Esophagus muscularis mucosa (tissue), 4 donors: ENCODE measurements at regions not wholly inside any gene's neighbourhood (a gene's known extent, or its start where the extent isn't known, plus 50 kb on each side); places are given as distances from the start of the nearest gene placed in this dataset.

ENCODE experiments used
- DNase-seq: peaks from one replicate; pipeline ENCODE4 v3.0.0-alpha.2; 2017; ENCODE audit errors: extremely low spot score
- H3K27ac ChIP-seq, 4 donors: fragments of 200-600 bp; sonication (generic); replicated peaks in 1 of 4; 1 replicate in 3 of 4; 2 replicates in 1 of 4; pipeline ENCODE4 v1.5.1; 2016 to 2019; ENCODE audit warnings: mild to moderate bottlenecking in 1 of 4
- H3K27me3 ChIP-seq, 4 donors: fragments of 200-600 bp; sonication (generic); one replicate each; pipeline versions ENCODE4 v1.5.1 to v1.6.0; 2016 to 2019
- H3K36me3 ChIP-seq, 4 donors: fragments of 200-600 bp; sonication (generic); one replicate each; pipeline ENCODE4 v1.5.1; 2016 to 2019
- H3K4me1 ChIP-seq, 4 donors: fragments of 200-600 bp; sonication (generic); one replicate each; pipeline ENCODE4 v1.5.1; 2016 to 2019
- H3K4me3 ChIP-seq, 4 donors: fragments of 200-600 bp; sonication (generic); 1 replicate in 2 of 4; 2 replicates in 2 of 4; pipeline ENCODE4 v1.5.1; 2016 to 2019; ENCODE audit warnings: mild to moderate bottlenecking in 4 of 4, moderate library complexity in 1 of 4
- H3K9me3 ChIP-seq, 4 donors: fragments of 200-600 bp; sonication (generic); 1 replicate in 3 of 4; 2 replicates in 1 of 4; pipeline ENCODE4 v1.5.1; 2016 to 2019
- EP300 ChIP-seq: sonication (generic); formaldehyde crosslinking; IDR thresholded peaks from one replicate; pipeline ENCODE4 v1.6.1; 2017; ENCODE audit warnings: antibody characterized with exemption
- POLR2A ChIP-seq: fragments of 450-650 bp; IDR thresholded peaks from one replicate; pipeline ENCODE4 v1.6.1; 2017; ENCODE audit warnings: antibody characterized with exemption, moderate library complexity, mild to moderate bottlenecking, low read depth
- POLR2AphosphoS5 ChIP-seq, 2 donors: sonication (generic); formaldehyde crosslinking; IDR thresholded peaks; one replicate each; pipeline ENCODE4 v1.6.1; 2017; ENCODE audit warnings: antibody characterized with exemption in 2 of 2
- WGBS: methylation state at CpG from one replicate; pipeline ENCODE4 v1.1.5; 2018; 5-methylcytosine and 5-hydroxymethylcytosine counted together
- intact Hi-C: fragments of 100-400 bp; cut with DNase I; formaldehyde crosslinking; loops from one replicate; pipeline ENCODE4 v1.15.1; 2023
- TF ChIP-seq, protein P1 (sequence below), 3 experiments: fragments of 200-600 bp in 2 of 3; fragments of 450-650 bp in 1 of 3; sonication (generic) in 2 of 3; IDR thresholded peaks; one replicate each; pipeline ENCODE4 v1.5.1; 2017 to 2019; ENCODE audit warnings: antibody characterized with exemption in 3 of 3, mild to moderate bottlenecking in 2 of 3, moderate library complexity in 1 of 3

GRCh38 chr15:93719921-93720351 is 511.4 kb upstream of the MCTP2 start:
- 88% methylated on average over 2 of the region's 2 CpGs for WGBS
- H3K27me3 ChIP-seq: no peaks in the 10 kb centered on the region
- no peak for TF ChIP-seq POLR2A
- TF ChIP-seq POLR2AphosphoS5 (IDR thresholded peaks at IDR 0.05): no peak
- TF ChIP-seq, protein P1, sequence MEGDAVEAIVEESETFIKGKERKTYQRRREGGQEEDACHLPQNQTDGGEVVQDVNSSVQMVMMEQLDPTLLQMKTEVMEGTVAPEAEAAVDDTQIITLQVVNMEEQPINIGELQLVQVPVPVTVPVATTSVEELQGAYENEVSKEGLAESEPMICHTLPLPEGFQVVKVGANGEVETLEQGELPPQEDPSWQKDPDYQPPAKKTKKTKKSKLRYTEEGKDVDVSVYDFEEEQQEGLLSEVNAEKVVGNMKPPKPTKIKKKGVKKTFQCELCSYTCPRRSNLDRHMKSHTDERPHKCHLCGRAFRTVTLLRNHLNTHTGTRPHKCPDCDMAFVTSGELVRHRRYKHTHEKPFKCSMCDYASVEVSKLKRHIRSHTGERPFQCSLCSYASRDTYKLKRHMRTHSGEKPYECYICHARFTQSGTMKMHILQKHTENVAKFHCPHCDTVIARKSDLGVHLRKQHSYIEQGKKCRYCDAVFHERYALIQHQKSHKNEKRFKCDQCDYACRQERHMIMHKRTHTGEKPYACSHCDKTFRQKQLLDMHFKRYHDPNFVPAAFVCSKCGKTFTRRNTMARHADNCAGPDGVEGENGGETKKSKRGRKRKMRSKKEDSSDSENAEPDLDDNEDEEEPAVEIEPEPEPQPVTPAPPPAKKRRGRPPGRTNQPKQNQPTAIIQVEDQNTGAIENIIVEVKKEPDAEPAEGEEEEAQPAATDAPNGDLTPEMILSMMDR (IDR thresholded peaks at IDR 0.05): no peak
- no peak for TF ChIP-seq EP300
- H3K9me3 ChIP-seq: no peaks in the 10 kb centered on the region
- H3K4me3 ChIP-seq: no peak overlapping the region
- no peak overlapping the region for H3K27ac ChIP-seq
- no peak for DNase-seq
- intact Hi-C loops: no loop called here
- H3K36me3 ChIP-seq: no peaks in the 10 kb centered on the region
- no peaks in the 10 kb centered on the region for H3K4me1 ChIP-seq

DNA sequence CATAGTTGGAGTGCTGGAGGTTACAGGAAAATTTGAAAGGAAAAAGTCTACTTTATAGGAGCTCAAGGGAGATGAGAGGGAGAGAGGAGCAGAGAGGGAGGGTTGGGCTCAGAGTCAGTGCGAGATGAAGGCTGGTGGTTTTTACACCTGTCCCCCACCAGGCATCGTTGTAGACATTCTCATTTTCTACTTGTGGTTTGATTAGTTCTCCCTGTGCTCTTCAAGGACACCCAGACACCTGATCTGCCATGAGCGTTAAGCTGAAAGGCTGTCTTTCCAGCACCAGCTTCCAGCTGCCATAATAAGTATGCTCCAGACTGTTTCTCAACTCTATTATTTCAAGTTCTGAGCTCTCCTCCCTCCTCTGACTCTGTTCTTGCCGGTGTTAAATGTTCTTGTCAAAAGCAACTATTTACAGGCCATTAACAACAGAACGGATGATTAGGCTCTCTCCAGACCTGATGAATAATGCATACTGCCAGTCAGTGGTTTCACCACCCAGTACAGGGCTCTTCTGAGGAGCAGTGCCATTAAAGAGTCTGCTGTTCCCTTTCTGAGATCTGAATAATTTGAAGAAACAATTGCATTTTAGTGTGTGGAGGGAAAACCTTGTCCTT is 514.6 kb upstream of the MCTP2 start:
- no peak for DNase-seq
- Histone ChIP-seq H3K4me3 (no peak overlapping the region), H3K4me1 (no peaks in the 10 kb centered on the region), H3K27ac (no peak overlapping the region), H3K9me3 (no peaks in the 10 kb centered on the region), H3K36me3 (no peaks in the 10 kb centered on the region), H3K27me3 (no peaks in the 10 kb centered on the region)
- intact Hi-C loops: no loop called here
- WGBS: 78% methylated on average over 5 of the region's 5 CpGs
- TF ChIP-seq EP300 (no peak), POLR2AphosphoS5 (IDR thresholded peaks at IDR 0.05) (no peak), POLR2A (no peak)
- TF ChIP-seq, protein P1 (IDR thresholded peaks at IDR 0.05): no peak

DNA sequence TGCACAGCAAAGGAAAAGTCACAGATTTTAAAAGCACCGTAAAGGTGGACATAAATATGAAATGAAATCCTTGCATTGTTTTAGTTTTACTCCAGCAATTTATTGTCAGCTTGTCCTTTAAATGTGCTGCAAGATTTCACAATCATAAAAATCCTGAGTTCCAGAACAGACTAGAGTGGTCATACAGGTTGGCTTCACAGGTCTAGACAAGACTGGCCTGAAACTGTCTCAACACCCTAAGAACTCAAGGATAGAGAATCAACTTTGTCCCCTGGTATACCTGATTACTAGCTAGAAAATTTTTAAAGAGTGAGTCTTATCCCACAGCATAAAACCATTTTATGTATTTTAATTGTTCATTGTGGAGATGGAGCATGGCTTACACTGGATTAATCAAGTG is 521.7 kb upstream of the MCTP2 start:
- intact Hi-C loops: no loop called here
- Histone ChIP-seq H3K4me1 (peaks cover 0 to 5% (median 4%) of the 10 kb centered on the region in 4 donors), H3K27me3 (no peaks in the 10 kb centered on the region), H3K4me3 (no peak overlapping the region), H3K9me3 (no peaks in the 10 kb centered on the region), H3K36me3 (no peaks in the 10 kb centered on the region), H3K27ac (no peak overlapping the region)
- DNase-seq: no peak
- WGBS: 96% methylated on average over 1 of the region's 1 CpG
- TF ChIP-seq EP300: no peak
- no peak for TF ChIP-seq POLR2A
- TF ChIP-seq POLR2AphosphoS5 (IDR thresholded peaks at IDR 0.05): no peak
- TF ChIP-seq, protein P1 (IDR thresholded peaks at IDR 0.05): no peak

GRCh38 chr15:93708724-93709445 is 522.5 kb upstream of the MCTP2 start:
- no peaks in the 10 kb centered on the region for H3K27me3 ChIP-seq
- WGBS: 80% methylated on average over 6 of the region's 6 CpGs
- no peaks in the 10 kb centered on the region for H3K36me3 ChIP-seq
- no peak overlapping the region for H3K27ac ChIP-seq
- no peaks in the 10 kb centered on the region for H3K9me3 ChIP-seq
- H3K4me3 ChIP-seq: no peak overlapping the region
- no peak for DNase-seq
- TF ChIP-seq EP300 (no peak), POLR2A (no peak), POLR2AphosphoS5 (IDR thresholded peaks at IDR 0.05) (no peak)
- TF ChIP-seq, protein P1 (IDR thresholded peaks at IDR 0.05): no peak
- intact Hi-C loops: no loop called here
- peaks cover 0 to 5% (median 4%) of the 10 kb centered on the region in 4 donors for H3K4me1 ChIP-seq
